ENCODE measurements at regions not wholly inside any gene's neighbourhood (a gene's known extent, or its start where the extent isn't known, plus 50 kb on each side); places are given as distances from the start of the nearest gene placed in this dataset.

DNA sequence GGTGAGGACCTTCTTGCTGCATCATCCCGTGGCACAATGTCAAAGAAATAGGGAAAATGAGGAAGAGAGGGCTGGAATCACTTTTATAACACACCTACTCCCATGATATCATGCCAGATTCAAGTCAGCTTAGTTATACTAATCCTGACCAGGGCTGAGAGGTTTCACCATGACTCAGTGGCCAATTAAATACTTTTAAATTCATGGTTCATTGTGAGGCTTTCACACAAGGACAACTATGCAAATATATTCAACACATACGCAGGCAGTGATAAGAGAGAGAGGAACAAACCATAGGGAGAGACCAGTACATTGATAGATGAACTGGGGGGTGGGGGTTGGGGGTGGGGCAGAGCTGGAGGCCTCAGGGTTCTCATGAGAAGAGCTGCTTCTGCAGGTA lies 313.1 kb downstream of the LRFN2 start:
- in situ Hi-C loops (cut with MboI; ENCODE audit: low sequenced_read_pairs) = no loop called here

DNA sequence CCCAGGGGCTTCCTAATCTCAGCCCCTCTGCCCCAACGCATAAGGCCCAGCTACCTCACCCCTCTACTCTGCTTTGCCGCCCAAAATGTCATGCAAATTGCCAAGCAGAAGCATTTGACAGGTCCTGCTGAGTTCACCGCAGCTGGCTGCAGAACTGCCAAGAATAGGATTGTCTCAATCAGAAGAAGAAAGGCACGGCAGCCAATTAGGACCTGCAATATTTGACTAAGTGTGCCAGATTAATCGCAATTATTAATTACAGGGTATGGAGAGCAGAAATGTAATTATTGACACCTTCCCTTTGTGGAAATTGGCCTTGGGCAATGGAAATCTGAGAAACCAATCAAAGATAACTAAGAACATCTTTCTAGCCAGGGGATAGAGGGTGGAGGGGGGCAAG lies 318.6 kb downstream of the LRFN2 start:
- in situ Hi-C loops (cut with MboI; ENCODE audit: low sequenced_read_pairs) = no loop called here

DNA sequence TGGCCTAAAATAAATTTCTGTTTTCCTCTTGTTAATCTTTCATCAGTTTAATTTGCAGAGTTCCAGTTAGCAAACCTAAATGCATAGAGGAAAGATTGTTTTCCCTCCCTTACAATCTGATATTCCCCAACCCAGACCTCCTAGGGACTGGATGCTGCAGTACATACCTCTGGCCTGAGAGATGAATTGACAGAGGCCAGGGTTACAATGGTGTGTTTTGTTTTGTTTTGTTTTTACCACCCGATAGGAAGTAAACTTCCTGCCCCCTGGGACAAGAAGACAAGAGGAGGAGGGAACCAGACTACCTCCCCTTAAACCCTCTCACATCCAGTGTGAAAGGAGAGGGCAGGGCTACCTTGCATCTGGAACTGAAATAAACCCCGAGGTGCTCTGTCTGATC lies 319.0 kb downstream of the LRFN2 start:
- in situ Hi-C loops (cut with MboI; ENCODE audit: low sequenced_read_pairs) = no loop called here

DNA sequence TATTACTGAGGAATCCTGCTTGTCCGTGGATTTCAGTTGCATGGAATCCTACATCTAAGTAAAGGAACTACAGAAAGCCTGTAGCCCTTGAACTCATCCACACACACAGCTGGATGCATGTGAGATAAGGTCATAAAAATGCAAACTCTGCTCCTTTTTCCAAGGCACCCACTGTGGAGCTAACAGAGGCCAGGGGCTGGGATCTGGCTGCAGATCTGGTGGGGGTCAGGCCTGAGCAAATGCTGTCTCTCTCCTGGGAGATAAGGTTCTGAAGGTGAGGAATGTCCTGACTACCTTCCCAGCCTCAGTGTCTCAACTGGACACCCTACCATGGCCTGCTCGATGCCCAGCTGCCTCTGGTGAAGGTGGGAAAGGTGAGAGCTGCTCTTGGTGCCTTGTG lies 321.5 kb downstream of the LRFN2 start:
- in situ Hi-C loops (cut with MboI; ENCODE audit: low sequenced_read_pairs) = no loop called here

DNA sequence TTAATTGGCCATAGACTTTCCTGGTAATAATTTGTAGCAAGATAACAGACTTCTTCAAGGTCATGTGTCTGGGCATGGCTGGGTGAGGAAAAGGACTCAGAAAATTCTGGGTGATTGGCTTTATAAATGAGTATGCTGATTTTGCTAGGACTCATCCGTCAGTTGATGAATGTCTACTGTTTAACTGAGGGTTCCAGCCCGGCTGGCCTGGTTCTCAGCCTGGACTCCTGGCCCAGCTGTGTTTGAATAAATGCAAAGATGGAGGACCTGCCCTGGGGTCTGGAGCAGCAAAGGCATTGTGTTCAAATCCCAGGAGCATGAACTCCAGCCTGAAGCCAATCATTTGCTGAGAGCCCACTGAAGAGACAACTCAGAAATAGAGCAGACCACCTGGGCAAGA lies 323.2 kb downstream of the LRFN2 start:
- in situ Hi-C loops (cut with MboI; ENCODE audit: low sequenced_read_pairs) = no loop called here

DNA sequence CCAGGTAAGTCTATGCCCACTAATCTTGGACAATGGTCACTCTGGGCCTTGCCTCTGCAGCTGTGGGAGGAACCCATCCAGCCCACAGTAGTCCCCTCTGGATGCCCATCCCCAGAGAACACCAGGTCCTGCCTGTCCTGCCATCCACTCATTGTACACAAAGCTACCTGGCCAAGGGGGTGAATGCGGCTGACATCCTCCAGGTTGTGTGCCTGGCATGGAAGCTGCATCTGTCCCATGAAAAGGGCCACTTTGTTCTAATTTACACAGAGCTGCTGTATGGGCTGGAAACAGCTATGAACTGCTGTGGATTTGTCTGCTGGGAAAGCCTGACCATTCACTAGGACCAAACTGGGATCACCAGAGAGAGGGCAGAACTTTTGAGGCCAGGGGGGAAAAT lies 324.8 kb downstream of the LRFN2 start:
- in situ Hi-C loops (cut with MboI; ENCODE audit: low sequenced_read_pairs) = no loop called here

DNA sequence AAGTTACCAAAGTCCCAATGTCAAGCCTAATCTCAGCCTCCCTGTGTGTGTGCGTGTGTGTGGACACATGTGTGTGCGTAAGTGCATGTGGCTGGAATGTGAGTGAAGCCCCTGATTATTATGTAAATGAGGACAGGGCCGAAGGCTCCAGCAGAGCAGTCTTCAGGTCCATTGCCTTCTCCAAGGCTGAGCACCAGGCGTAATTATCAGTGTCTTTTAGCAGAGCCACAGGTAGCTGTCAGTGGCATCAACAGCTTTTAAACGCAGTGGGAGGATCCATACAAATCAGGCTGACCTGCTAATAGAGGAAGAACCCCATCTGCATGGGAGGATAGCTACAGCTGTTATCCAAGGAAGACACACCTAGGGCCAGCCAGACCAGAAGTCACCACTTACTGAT lies 324.3 kb upstream of the MOCS1 start:
- in situ Hi-C loops (cut with MboI; ENCODE audit: low sequenced_read_pairs) = no loop called here

DNA sequence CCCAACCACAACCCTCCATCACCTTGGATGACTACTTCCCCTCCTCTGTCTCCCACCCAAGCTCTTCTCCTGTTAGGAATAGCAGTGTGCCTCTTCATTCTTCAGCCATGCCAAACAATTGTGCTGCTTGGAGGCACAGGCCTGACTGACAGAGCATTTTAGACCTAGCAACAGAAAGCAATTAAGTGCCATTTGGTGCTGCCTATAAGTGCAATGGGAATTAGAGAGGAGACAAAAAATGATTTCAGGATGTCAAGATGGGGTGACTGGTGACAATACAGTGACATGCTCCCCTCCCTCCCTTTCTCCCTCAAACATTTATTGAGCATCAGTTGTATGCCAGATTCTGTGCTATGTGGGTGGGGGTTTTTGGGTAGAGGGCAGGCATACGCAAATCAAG lies 322.6 kb upstream of the MOCS1 start:
- in situ Hi-C loops (cut with MboI; ENCODE audit: low sequenced_read_pairs) = no loop called here

DNA sequence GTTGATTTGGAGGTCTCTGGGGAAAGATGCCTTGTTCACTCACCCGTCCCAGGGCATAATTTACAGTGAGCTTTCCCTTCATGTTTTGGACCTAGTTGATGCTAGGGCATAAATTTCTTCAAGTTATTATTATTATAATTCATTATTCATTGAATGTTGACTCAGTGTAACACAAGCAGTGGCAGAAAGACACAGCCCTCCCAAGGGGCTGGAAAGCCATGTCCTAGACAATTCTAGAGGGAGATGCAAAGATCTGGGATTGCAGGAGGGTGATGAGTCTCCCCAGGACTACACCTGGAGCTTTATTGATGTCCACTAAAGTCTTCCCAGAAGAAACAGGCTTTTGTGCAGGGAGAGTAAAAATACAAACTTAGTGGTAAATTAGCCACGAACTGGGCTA lies 322.0 kb upstream of the MOCS1 start:
- in situ Hi-C loops (cut with MboI; ENCODE audit: low sequenced_read_pairs) = no loop called here

DNA sequence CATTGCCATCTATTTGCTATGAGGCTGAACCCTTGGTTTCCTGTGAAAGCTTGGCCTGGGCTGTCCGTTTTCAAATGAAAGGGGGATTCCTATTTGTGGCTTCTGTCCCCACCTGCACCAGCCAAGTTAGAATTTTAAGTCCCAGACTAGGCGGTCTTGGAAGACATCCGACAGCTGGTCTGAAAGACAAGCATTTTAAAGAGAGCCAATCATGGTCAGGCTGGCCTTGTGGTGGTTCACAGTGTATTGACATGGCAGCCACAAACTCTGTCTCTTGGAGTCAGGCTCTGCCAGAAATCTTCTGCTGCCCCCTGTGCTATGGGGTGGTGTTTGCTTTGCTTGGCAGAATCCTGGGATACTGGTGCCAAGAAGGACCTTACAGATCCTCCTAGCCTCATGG lies 319.2 kb upstream of the MOCS1 start:
- in situ Hi-C loops (cut with MboI; ENCODE audit: low sequenced_read_pairs) = no loop called here

DNA sequence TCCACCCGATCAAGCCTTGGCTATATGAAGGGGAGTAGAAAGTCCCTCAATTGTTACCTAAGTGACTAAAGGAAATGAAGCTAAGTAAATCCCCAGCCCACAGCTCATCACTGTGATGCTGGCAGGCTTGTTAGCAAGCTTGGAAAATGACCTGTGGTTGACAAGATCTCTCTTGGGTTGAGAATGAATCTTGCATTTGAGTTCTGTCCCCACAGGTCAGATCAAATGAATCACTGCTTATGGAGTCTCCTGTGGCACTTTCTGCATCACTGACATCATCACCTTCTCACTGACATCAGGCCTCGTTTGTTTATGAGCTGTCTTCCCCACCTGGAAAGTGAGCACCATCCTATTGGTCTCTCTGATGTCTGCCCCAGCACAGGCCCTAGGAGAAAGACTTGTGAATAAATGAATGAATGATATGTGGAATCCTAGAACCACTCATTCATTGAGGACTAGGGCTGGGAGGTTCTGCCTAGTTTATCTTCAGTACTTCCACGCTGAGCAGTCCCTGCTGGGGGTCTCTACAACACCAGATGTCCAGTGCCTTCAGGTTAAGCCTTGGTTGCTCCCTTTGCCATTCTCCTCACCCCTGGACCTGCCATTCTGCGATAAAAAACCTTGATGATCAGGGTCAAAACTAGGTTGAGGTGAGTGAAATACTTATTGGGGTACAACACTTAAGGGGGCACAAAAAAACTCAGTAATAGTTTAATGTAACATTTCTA lies 318.4 kb upstream of the MOCS1 start:
- in situ Hi-C loops (cut with MboI; ENCODE audit: low sequenced_read_pairs) = no loop called here

DNA sequence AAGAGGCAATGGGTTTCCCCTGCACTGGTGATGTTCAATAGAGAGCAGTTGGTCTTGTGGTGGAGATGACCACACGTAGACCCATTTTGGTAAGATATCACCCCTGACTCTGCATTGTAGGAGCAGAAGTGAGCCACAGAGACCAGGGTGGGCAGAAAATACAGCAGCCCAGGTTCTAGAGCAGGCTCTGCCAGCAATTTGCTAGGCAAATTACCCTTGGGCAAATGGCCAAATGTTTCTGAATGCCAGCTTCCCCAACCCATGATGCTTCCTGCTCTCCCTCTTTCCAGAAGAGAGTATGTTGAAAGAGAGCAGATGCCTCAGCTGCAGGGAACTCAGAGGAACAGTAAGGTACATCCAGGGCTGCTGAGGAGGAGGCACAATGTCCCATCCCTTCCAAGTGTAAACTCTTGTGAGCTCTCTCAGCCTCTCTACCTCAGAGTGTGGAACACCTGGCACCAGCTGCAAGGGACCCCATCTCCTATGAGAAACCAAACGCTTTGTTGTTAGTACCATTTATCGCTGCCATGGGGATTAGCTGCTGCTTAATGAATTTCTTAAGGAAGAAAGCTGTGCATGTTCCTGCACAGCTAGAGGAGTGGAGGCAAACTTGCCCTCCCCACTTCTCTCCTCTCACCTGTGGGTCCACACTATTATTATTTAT lies 317.5 kb upstream of the MOCS1 start:
- in situ Hi-C loops (cut with MboI; ENCODE audit: low sequenced_read_pairs) = no loop called here

DNA sequence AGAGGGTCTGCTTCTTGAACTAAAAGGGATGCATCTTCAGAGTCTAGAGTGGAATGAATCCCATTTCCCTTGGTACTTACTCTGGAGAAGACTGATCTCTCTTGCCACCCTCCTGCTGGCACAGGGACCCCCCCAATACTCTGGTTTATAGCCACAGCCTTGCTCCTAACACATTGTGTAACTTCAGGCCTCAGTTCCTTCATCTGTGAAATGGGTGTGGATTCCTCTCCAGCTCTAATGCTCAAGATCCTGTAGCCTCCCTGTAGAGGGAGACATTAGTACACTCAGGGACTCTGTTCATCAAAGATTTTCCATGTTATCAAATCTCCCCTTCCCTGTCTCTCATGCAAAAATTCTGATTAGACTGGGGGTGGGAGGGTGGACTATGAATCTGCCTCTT lies 315.7 kb upstream of the MOCS1 start:
- in situ Hi-C loops (cut with MboI; ENCODE audit: low sequenced_read_pairs) = no loop called here

DNA sequence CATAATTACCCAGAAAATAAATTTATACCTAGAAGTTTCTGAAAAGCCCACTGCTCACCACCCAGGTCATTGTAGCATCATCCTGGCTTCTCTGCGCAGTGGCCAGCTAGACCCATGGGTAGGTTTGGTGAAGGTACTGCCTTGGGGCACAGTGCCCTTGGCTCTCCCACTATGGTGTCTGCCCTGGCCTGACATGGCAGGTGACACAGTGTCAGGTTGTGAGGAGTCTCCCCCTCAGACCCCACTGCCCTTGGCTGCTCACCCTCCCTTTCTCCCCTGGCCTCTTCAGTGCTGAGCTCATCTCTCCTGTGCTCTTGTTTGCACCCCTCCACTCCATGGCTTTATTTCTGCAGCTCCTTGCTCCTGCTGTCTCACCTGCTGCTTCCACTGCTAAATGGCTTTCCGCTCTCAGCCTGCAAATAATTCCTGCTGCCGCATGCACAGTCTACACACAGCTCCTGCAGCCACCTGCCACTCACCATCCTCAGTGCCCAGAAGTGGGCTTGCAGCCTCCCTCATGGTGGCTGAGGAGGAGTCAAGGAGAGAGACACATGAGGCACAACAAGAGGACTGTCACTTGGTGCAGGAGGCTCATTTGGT lies 313.4 kb upstream of the MOCS1 start:
- in situ Hi-C loops (cut with MboI; ENCODE audit: low sequenced_read_pairs) = no loop called here

DNA sequence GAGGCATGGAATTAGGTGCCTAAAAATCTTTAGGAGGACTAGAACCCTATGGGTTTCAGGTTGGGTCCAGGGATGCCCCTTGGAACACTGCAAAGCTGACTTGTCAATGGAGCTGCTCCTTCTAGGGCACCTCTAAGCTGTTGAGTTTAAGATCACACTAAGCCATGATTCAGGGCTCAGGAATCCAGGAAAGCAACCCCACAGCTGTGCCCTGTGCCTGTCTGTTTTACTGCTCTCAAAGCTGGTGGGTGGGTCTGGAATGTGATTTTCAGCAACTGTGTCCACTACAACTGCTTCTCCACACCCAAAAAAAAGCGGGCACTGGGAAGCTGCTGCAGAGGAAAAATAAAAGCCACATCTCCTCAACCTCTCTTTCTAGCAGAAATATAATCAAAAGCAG lies 310.4 kb upstream of the MOCS1 start:
- in situ Hi-C loops (cut with MboI; ENCODE audit: low sequenced_read_pairs) = no loop called here

DNA sequence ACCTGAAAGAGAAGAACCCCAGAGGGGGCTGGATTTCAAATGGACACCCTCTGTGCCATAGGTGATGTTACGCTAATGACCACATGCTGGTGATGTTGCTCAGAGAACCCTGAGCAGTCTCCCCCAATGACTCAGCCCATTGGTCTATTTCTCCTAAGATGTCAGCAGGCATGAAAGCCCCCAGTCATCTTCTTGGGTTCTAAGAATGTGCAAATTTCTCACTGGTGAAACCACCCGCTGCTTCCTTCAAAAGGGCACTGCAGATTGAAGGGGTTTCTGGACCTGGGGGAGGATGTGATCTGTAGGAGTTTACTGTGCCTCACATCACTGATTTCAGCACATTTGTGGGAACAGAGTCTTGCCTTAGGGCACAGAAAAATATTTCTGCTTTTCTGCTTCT lies 298.4 kb upstream of the MOCS1 start:
- in situ Hi-C loops (cut with MboI; ENCODE audit: low sequenced_read_pairs) = no loop called here

DNA sequence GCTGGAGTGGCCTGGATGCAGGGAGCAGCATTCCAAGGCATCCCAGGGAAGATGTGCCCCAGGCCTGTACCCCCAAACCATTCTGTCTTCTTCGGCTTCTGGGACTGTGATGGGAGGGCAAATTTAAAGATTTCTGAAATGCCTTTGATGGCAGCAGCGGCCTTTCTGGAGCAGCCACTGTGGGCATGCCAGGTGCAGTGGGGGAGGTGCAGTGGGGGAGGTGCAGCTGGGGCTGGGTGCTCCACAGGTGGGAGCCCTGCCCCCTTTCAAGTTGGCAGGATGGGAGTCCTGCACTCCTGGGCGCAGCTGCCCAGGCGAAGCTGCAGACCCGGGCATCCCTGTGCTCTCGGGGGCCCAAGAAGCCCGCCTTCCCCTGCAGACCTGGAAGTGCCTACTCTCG lies 293.5 kb upstream of the MOCS1 start:
- in situ Hi-C loops (cut with MboI; ENCODE audit: low sequenced_read_pairs) = no loop called here

DNA sequence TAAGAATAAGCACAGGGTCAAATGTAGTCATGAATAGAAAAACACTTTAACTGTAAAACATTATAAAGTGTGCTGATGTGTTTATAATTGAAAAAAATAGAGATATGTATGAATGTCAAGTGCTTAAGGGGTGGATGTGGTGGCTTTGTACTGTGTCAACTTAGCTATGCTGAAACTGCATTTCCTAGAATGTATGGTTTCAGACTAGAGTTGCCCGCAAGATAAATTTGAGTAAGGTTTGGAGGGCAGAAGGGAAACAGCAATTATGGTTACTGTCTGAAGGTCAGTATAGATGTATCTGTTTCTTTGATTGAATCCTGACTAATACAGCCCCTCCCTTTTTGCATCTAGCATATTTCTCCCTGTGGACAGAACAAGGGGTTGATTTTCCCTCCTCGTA lies 288.1 kb upstream of the MOCS1 start:
- in situ Hi-C loops (cut with MboI; ENCODE audit: low sequenced_read_pairs) = no loop called here

DNA sequence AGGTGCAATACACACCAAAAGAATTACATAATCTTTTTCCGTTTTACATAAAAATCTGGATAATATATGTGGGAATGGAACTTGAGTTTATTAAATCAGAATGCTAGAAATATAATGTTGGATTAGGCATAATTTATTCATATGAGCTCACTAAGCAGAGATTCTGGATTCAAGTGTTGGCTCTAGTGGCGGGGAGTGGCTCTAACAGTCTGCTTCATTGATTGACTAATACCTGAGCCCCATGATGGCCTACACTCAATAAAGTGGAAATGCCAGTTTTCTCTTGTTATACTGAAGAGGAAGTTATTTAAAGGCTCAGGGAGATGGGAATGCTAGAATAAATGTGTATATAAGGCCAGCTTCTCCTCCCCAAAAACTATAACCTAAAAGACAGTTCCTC lies 285.5 kb upstream of the MOCS1 start:
- in situ Hi-C loops (cut with MboI; ENCODE audit: low sequenced_read_pairs) = no loop called here

DNA sequence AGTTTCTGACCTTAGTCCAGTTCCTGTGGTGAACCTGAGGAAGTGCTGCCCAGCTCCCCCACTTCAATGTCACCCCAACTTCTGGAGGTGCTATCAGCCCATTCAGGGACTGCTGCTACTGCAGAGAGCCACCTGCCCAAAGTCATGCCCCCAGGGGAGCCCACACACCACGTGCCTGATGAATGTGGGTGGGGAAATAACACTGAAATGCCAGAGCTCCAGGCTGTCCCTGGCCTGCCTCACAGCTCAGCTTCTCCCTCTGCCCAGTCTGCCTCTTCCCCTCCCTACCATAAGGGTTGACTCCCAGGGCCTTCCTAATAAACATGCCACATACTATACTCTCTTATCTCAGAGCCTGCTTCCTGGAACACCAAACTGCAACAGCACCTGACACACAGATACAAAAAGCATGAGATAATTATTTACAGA lies 276.4 kb upstream of the MOCS1 start:
- in situ Hi-C loops (cut with MboI; ENCODE audit: low sequenced_read_pairs) = no loop called here

DNA sequence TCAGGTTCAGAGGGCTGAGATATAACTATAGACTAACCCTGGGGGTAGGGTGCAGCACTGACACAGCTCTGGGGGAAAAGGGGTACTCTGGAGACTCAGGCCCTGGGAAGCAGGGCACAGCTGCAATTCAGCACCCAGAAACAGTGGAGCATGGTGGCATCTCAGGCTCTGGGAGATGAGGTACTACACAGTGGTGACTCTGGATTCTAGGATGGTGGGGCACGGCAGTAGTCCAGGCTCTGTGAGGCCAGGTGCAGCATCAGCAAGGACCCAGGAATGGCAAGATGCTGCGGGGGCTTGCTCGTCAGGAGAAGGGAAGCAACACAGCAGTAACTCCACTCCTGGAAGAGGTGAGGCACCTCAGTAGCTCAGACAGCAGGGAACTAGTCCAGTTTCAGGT lies 271.5 kb upstream of the MOCS1 start:
- in situ Hi-C loops (cut with MboI; ENCODE audit: low sequenced_read_pairs) = no loop called here

DNA sequence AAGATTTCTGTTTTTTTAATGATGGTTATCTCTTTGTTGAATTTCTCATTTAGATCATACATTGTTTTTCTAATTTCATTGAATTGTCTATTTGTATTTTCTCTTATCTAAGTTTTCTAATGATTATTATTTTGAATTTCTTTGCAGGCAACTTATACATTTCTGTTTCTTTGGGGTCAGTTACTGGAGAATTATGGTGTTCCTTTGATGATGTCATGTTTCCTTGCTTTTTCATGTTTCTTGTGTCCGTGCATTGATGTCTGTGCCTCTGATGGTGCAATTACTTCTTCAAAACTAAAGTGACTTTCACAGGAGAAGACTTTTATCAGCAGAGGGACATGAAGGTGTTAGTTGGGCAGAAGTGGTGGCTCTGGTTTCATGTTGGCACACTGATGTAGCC lies 270.7 kb upstream of the MOCS1 start:
- in situ Hi-C loops (cut with MboI; ENCODE audit: low sequenced_read_pairs) = no loop called here

DNA sequence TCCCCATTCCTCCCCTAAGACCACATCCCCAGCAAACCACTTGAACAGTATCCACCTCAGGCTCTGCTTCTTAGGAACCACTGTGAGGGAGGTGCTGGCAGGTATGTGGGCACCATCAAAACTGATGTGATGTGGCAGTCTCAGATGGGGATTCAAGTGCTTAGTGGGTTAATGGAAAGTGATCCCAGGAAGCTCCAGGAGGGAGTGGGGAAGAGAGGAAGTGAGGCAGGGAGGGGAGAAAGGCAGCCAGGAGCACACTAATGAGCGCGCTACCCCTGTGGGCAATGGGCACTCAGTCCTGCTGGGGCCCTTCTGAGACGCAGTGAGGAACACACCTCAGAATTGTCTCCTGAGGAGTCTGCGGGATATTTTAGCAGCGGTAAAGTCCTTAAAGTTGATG lies 263.1 kb upstream of the MOCS1 start:
- in situ Hi-C loops (cut with MboI; ENCODE audit: low sequenced_read_pairs) = no loop called here
